ENCODE measurements at regions not wholly inside any gene's neighbourhood (a gene's known extent, or its start where the extent isn't known, plus 50 kb on each side); places are given as distances from the start of the nearest gene placed in this dataset.

- H3K27ac ChIP-seq: no peak overlapping the region
- H3K4me3 ChIP-seq: no peak overlapping the region
- intact Hi-C loops (cut with DNase I; ENCODE audit: low total_unique reads): no loop called here
- H3K36me3 ChIP-seq: no peaks in the 10 kb centered on the region
- TF ChIP-seq POLR2A (IDR thresholded peaks at IDR 0.05) (no peak), POLR2AphosphoS5 (IDR thresholded peaks at IDR 0.05) (no peak), CTCF (IDR thresholded peaks at IDR 0.05 in 8 of 11, conservative IDR thresholded peaks at IDR 0.05 in 3 of 11) (no peak)
- no peaks in the 10 kb centered on the region for H3K27me3 ChIP-seq (replicated peaks in 1 of 7)
- no peaks in the 10 kb centered on the region for H3K4me1 ChIP-seq
- DNase-seq: no peak
- 82 to 96% (median 94%) methylated on average over 6 of the region's 6 CpGs for WGBS, 5 donors
- H3K9me3 ChIP-seq: peaks cover 0 to 3% (median 0%) of the 10 kb centered on the region in 8 donors
These were observed 104.3 kb upstream of the RAPGEF2 start for GRCh38 chr4:158998624-158999023.

DNA sequence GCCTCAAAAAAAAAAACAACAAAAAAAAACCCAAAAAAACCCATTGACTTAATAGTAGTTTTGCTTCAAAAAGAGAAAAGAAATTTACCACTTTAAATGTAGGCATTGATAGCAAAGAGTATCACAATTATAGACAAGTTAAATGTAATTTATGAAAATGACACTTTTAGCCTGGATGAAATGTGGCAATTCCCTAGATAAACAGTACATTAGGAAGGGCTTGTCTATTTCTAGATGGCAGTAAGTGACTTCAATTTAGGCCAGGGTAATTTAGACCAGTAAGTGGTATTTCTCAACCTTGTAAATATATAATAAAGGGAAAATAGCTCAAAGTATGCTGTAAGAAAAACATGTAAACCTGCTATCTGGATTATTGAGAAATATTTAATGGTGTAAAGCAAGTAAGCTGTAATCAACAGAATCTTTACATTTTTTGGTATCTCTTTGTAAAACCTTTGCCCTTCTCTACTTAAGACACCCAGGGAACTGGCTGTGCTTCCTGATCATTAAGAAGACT is 103.7 kb upstream of the RAPGEF2 start:
- Histone ChIP-seq H3K36me3 (no peaks in the 10 kb centered on the region), H3K9me3 (peaks cover 0 to 3% (median 0%) of the 10 kb centered on the region in 8 donors), H3K4me3 (no peak overlapping the region), H3K27ac (no peak overlapping the region), H3K27me3 (replicated peaks in 1 of 7) (no peaks in the 10 kb centered on the region), H3K4me1 (no peaks in the 10 kb centered on the region)
- no peak for DNase-seq
- TF ChIP-seq POLR2A (IDR thresholded peaks at IDR 0.05) (no peak), POLR2AphosphoS5 (IDR thresholded peaks at IDR 0.05) (no peak), CTCF (IDR thresholded peaks at IDR 0.05 in 8 of 11, conservative IDR thresholded peaks at IDR 0.05 in 3 of 11) (no peak)
- intact Hi-C loops (cut with DNase I; ENCODE audit: low total_unique reads): no loop called here

DNA sequence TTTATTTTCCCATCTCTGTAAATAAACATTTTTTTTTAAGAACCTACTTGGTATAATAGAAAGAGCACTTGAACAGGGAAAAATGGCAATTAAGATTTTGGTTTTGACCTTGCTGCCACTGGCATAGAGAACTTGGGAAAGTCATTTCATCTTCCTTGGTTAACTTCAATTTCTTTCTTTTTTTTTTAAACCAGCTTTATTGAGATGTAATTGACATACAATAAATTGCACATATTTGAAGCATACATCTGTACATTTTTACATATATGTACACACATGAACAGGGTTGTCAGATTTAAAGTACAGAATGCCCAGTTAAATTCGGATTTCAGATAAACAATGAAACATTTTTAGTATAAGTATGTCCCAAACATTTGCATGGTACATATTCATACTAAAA is 103.0 kb upstream of the RAPGEF2 start:
- no peak for DNase-seq
- Histone ChIP-seq H3K4me3 (no peak overlapping the region), H3K9me3 (peaks cover 0 to 3% (median 0%) of the 10 kb centered on the region in 8 donors), H3K27me3 (replicated peaks in 1 of 7) (no peaks in the 10 kb centered on the region), H3K36me3 (no peaks in the 10 kb centered on the region), H3K27ac (no peak overlapping the region), H3K4me1 (no peaks in the 10 kb centered on the region)
- intact Hi-C loops (cut with DNase I; ENCODE audit: low total_unique reads): no loop called here
- TF ChIP-seq CTCF (IDR thresholded peaks at IDR 0.05 in 8 of 11, conservative IDR thresholded peaks at IDR 0.05 in 3 of 11): no peak
- no peak for TF ChIP-seq POLR2AphosphoS5 (IDR thresholded peaks at IDR 0.05)
- no peak for TF ChIP-seq POLR2A (IDR thresholded peaks at IDR 0.05)
- WGBS, 5 donors: 82 to 89% (median 84%) methylated on average over 1 of the region's 1 CpG

- Histone ChIP-seq H3K4me1 (no peaks in the 10 kb centered on the region), H3K9me3 (peaks cover 0 to 3% (median 0%) of the 10 kb centered on the region in 8 donors), H3K27me3 (replicated peaks in 1 of 7) (no peaks in the 10 kb centered on the region), H3K27ac (no peak overlapping the region), H3K4me3 (no peak overlapping the region), H3K36me3 (no peaks in the 10 kb centered on the region)
- WGBS, 5 donors: 43 to 63% (median 53%) methylated on average over 3 of the region's 3 CpGs
- intact Hi-C loops (cut with DNase I; ENCODE audit: low total_unique reads): no loop called here
- no peak for DNase-seq
- TF ChIP-seq CTCF (IDR thresholded peaks at IDR 0.05 in 8 of 11, conservative IDR thresholded peaks at IDR 0.05 in 3 of 11) (no peak), POLR2A (IDR thresholded peaks at IDR 0.05) (no peak), POLR2AphosphoS5 (IDR thresholded peaks at IDR 0.05) (no peak)
These were observed 99.9 kb upstream of the RAPGEF2 start for GRCh38 chr4:159002950-159003349.
